HepG2 (cell line): ENCODE measurements at regions not wholly inside any gene's neighbourhood (a gene's known extent, or its start where the extent isn't known, plus 50 kb on each side); places are given as distances from the start of the nearest gene placed in this dataset.

Source experiments
- ATAC-seq: fragments of 200-7000 bp; cut with Tn5 transposase; 3 replicates; pipeline ENCODE4 v1.9.1; 2020; ENCODE audit warnings: mild to moderate bottlenecking, moderate library complexity
- BruUV-seq: library from RNA; stranded (reverse); fragments of 400-500 nt; replicated peaks from 2 replicates; lab custom pipeline; 2021; lab: Mats Ljungman, UMichigan
- CTCF ChIA-PET: fragments of 300-600 bp; formaldehyde crosslinking; extraction: SDS; loops from one replicate; lab custom pipeline; 2021; ENCODE audit warnings: low total read pairs, inconsistent platforms, low intra/inter-chr PET ratio; lab: Yijun Ruan, JAX
- POLR2A ChIA-PET: fragments of 350-600 bp; sonication (Branson Sonifier 250); formaldehyde crosslinking; loops from one replicate; lab custom pipeline; 2020; ENCODE audit warnings: antibody characterized with exemption, inconsistent platforms; lab: Yijun Ruan, JAX
- DNase-seq: peaks from one replicate; pipeline ENCODE4 v3.0.0-alpha.2; 2015; ENCODE audit warnings: low spot score
- FAIRE-seq: peaks from 3 replicates; lab custom pipeline; 2011; peaks lifted over from hg19 to GRCh38; lab: Jason Lieb, UNC
- H2AFZ ChIP-seq: one replicate; pipeline ENCODE4 v1.6.1; 2011; ENCODE audit warnings: low read length, inconsistent platforms
- H3K27ac ChIP-seq: fragments of 300-600 bp; 3 replicates; pipeline ENCODE4 v1.8.0; 2011; ENCODE audit warnings: mixed run types, mild to moderate bottlenecking, mixed read lengths, low read length, inconsistent platforms; ENCODE audit not compliant: insufficient read depth; ENCODE audit errors: extremely low read length
- H3K27me3 ChIP-seq, 2 experiments: fragments of 200-600 bp in 1 of 2; 2 replicates in 1 of 2; 3 replicates in 1 of 2; pipeline versions ENCODE4 v1.6.0 to v1.8.0; 2011; ENCODE audit warnings: low read length in 2 of 2, mild to moderate bottlenecking in 2 of 2, moderate library complexity in 2 of 2, inconsistent platforms in 1 of 2; ENCODE audit not compliant: insufficient read depth in 2 of 2, control insufficient read depth in 1 of 2
- H3K36me3 ChIP-seq, 2 experiments: fragments of 200-600 bp in 1 of 2; replicated peaks in 1 of 2; 2 replicates in 1 of 2; 3 replicates in 1 of 2; pipeline versions ENCODE4 v1.5.1 to v1.8.0; 2011; ENCODE audit warnings: low read length in 2 of 2, inconsistent platforms in 1 of 2; ENCODE audit not compliant: insufficient read depth in 2 of 2, control insufficient read depth in 1 of 2
- H3K4me1 ChIP-seq: 2 replicates; pipeline ENCODE4 v1.5.1; 2012; ENCODE audit warnings: low read length, inconsistent platforms; ENCODE audit not compliant: insufficient read depth
- H3K4me2 ChIP-seq: 2 replicates; pipeline ENCODE4 v1.6.0; 2011; ENCODE audit warnings: low read depth, low read length, inconsistent platforms
- H3K4me3 ChIP-seq, 3 experiments: fragments of 200-600 bp in 1 of 3; sonication (generic), shearing (Covaris generic) in 1 of 3; replicated peaks in 1 of 3; 2 replicates each; pipeline ENCODE4 v1.5.1; 2011 to 2016; ENCODE audit warnings: low read length in 3 of 3, inconsistent platforms in 2 of 3, low read depth in 2 of 3, mild to moderate bottlenecking in 2 of 3, control low read depth in 1 of 3, mixed read lengths in 1 of 3; ENCODE audit not compliant: insufficient read depth in 1 of 3
- H3K79me2 ChIP-seq: one replicate; pipeline ENCODE4 v1.6.1; 2011; ENCODE audit warnings: low read length, inconsistent platforms; ENCODE audit not compliant: insufficient read depth
- H3K9ac ChIP-seq: 2 replicates; pipeline ENCODE4 v1.6.0; 2011; ENCODE audit warnings: mild to moderate bottlenecking, low read depth, low read length, inconsistent platforms; ENCODE audit not compliant: insufficient read depth
- H3K9me3 ChIP-seq: 2 replicates; pipeline ENCODE4 v1.5.1; 2012; ENCODE audit warnings: mild to moderate bottlenecking, low read length
- H4K20me1 ChIP-seq: 2 replicates; pipeline ENCODE4 v1.6.0; 2011; ENCODE audit warnings: inconsistent platforms, mild to moderate bottlenecking, low read length, moderate library complexity; ENCODE audit not compliant: insufficient read depth
- ATRX ChIP-seq: sonication (generic); formaldehyde crosslinking; IDR thresholded peaks from 2 replicates; pipeline ENCODE4 v1.4.0; 2020; ENCODE audit warnings: missing genetic modification reagents, borderline replicate concordance
- CCDC6 ChIP-seq: sonication (generic); formaldehyde crosslinking; IDR thresholded peaks from 2 replicates; pipeline ENCODE4 v1.8.1; 2022; ENCODE audit warnings: mild to moderate bottlenecking, missing genetic modification reagents, moderate library complexity
- HIVEP1 ChIP-seq: sonication (generic); formaldehyde crosslinking; IDR thresholded peaks from 2 replicates; pipeline ENCODE4 v1.4.0; 2020; ENCODE audit warnings: mild to moderate bottlenecking, missing genetic modification reagents
- SOX6 ChIP-seq, 2 experiments: fragments of 450-650 bp in 1 of 2; sonication (generic) in 1 of 2; formaldehyde crosslinking in 1 of 2; IDR thresholded peaks; 2 replicates each; pipeline versions ENCODE4 v1.4.0 to v1.6.1; 2017 to 2020; ENCODE audit warnings: antibody characterized with exemption in 1 of 2, mild to moderate bottlenecking in 1 of 2, missing genetic modification reagents in 1 of 2
- ZBTB39 ChIP-seq: sonication (generic); formaldehyde crosslinking; IDR thresholded peaks from 2 replicates; pipeline ENCODE4 v1.5.0; 2020; ENCODE audit warnings: missing genetic modification reagents
- ZBTB4 ChIP-seq: sonication (generic); formaldehyde crosslinking; IDR thresholded peaks from 2 replicates; pipeline ENCODE4 v1.4.0; 2020; ENCODE audit warnings: missing genetic modification reagents, mild to moderate bottlenecking, borderline replicate concordance
- ZNF34 ChIP-seq: sonication (generic); formaldehyde crosslinking; IDR thresholded peaks from 2 replicates; pipeline ENCODE4 v1.4.0; 2020; ENCODE audit warnings: mild to moderate bottlenecking, missing genetic modification reagents, borderline replicate concordance
- ZNF564 ChIP-seq: sonication (generic); formaldehyde crosslinking; IDR thresholded peaks from 2 replicates; pipeline ENCODE4 v1.8.1; 2023; ENCODE audit warnings: mild to moderate bottlenecking, missing genetic modification reagents
- ZNF772 ChIP-seq: sonication (generic); formaldehyde crosslinking; IDR thresholded peaks from 2 replicates; pipeline ENCODE4 v1.5.0; 2020; ENCODE audit warnings: mild to moderate bottlenecking, missing genetic modification reagents
- ZNF800 ChIP-seq: sonication (generic); formaldehyde crosslinking; IDR thresholded peaks from 2 replicates; pipeline ENCODE4 v1.4.0; 2020; ENCODE audit warnings: missing genetic modification reagents
- WGBS: methylation state at CpG from one replicate; pipeline ENCODE4 v1.1.6; 2017; ENCODE audit warnings: low lambda C conversion rate; 5-methylcytosine and 5-hydroxymethylcytosine counted together
- in situ Hi-C: cut with HindIII; loops from 2 replicates; pipeline ENCODE4 v1.10.0; 2017; ENCODE audit warnings: low pct_unique_long_range_greater_than_20kb; ENCODE audit not compliant: extremely low pct_ligation_motif_present
- intact Hi-C: fragments of 100-400 bp; cut with micrococcal nuclease; formaldehyde crosslinking; loops from one replicate; pipeline ENCODE4 v1.10.0; 2022; ENCODE audit not compliant: unreplicated experiment
- TF ChIP-seq, protein P1 (sequence below): sonication (generic); formaldehyde crosslinking; IDR thresholded peaks from 2 replicates; pipeline ENCODE4 v1.4.0; 2020; ENCODE audit warnings: missing genetic modification reagents, borderline replicate concordance

DNA sequence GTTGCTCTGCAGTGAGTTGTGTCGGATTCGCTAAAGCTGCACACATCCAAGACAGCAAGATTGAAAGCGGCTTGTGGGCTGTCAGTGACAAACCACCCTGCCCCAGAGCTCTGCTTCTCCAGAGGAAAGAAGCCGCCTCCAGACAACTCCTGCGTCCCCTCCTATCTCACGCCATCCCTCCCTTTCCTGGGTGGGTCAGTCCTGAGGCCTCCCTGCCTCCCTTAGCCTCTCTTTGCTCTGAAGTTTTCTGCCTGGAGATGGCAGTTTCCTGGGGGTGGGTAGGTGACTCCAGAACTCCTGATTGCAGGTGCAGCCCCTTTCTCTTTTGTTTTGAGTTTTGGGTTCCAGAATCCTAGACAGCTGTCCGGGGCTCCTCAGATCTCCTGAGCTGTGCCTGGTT, 78.7 kb downstream of the EMX2 start:
- Histone ChIP-seq H3K4me1 (no peaks in the 10 kb centered on the region), H3K27ac (no peak overlapping the region), H3K36me3 (no peaks in the 10 kb centered on the region), H3K27me3 (peaks cover 0 to 40% of the 10 kb centered on the region in 2 experiments; a peak in 3 of 5 replicates), H4K20me1 (no peaks in the 10 kb centered on the region), H3K4me2 (no peak overlapping the region), H3K79me2 (no peaks in the 10 kb centered on the region), H3K9ac (no peak overlapping the region), H3K4me3 (no peak overlapping the region), H3K9me3 (no peaks in the 10 kb centered on the region), H2AFZ (no peak overlapping the region)
- ATAC-seq (no peak), FAIRE-seq (no peak), DNase-seq (no peak)
- WGBS = 0% methylated on average over 3 of the region's 7 CpGs
- intact Hi-C loops = no loop called here
- in situ Hi-C loops = no loop called here
- POLR2A ChIA-PET = no interaction called here
- no TSS peak for BruUV-seq
- CTCF ChIA-PET = no interaction called here
- TF ChIP-seq CCDC6 (CRISPR knock-in tag) = no peak
- no peak for TF ChIP-seq SOX6 (IDR thresholded peaks at IDR 0.05)
- no peak for TF ChIP-seq SOX6 (CRISPR knock-in tag; IDR thresholded peaks at IDR 0.05)
- no peak for TF ChIP-seq ZBTB39
- no peak for TF ChIP-seq ZNF800 (CRISPR knock-in tag)
- TF ChIP-seq ZBTB4 (CRISPR knock-in tag) = no peak
- no peak for TF ChIP-seq HIVEP1 (CRISPR knock-in tag)
- no peak for TF ChIP-seq ZNF772 (CRISPR knock-in tag)
- no peak for TF ChIP-seq ZNF564
- TF ChIP-seq, protein P1, sequence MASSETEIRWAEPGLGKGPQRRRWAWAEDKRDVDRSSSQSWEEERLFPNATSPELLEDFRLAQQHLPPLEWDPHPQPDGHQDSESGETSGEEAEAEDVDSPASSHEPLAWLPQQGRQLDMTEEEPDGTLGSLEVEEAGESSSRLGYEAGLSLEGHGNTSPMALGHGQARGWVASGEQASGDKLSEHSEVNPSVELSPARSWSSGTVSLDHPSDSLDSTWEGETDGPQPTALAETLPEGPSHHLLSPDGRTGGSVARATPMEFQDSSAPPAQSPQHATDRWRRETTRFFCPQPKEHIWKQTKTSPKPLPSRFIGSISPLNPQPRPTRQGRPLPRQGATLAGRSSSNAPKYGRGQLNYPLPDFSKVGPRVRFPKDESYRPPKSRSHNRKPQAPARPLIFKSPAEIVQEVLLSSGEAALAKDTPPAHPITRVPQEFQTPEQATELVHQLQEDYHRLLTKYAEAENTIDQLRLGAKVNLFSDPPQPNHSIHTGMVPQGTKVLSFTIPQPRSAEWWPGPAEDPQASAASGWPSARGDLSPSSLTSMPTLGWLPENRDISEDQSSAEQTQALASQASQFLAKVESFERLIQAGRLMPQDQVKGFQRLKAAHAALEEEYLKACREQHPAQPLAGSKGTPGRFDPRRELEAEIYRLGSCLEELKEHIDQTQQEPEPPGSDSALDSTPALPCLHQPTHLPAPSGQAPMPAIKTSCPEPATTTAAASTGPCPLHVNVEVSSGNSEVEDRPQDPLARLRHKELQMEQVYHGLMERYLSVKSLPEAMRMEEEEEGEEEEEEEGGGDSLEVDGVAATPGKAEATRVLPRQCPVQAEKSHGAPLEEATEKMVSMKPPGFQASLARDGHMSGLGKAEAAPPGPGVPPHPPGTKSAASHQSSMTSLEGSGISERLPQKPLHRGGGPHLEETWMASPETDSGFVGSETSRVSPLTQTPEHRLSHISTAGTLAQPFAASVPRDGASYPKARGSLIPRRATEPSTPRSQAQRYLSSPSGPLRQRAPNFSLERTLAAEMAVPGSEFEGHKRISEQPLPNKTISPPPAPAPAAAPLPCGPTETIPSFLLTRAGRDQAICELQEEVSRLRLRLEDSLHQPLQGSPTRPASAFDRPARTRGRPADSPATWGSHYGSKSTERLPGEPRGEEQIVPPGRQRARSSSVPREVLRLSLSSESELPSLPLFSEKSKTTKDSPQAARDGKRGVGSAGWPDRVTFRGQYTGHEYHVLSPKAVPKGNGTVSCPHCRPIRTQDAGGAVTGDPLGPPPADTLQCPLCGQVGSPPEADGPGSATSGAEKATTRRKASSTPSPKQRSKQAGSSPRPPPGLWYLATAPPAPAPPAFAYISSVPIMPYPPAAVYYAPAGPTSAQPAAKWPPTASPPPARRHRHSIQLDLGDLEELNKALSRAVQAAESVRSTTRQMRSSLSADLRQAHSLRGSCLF (CRISPR knock-in tag) = no peak
- TF ChIP-seq ZNF34 = no peak
- no peak for TF ChIP-seq ATRX (CRISPR knock-in tag)
